ENCODE measurements at regions not wholly inside any gene's neighbourhood (a gene's known extent, or its start where the extent isn't known, plus 50 kb on each side); places are given as distances from the start of the nearest gene placed in this dataset.

DNA sequence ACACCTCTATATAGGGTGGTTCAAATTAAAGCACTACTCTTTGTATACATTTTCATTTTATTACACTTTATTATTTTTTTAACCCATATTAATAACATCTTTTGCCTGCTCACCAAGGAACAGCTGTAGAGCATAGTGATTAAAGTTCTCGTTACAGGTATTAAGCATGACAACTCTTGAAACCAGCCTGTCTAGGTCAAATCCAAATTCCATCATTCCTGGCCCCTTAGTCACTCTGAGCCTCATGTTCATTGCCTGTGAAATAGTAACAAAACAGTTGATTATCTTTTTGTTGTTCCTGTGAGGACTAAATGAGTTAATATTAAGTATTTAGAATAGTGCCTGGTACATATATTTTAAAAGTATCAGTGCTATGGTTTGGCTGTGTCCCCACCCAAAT, 334.5 kb downstream of the RAB38 start:
- Mint-ChIP-seq H3K36me3 (no peaks in the 10 kb centered on the region), H3K9me3 (peaks cover 0 to 9% (median 4%) of the 10 kb centered on the region in 7 donors)

DNA sequence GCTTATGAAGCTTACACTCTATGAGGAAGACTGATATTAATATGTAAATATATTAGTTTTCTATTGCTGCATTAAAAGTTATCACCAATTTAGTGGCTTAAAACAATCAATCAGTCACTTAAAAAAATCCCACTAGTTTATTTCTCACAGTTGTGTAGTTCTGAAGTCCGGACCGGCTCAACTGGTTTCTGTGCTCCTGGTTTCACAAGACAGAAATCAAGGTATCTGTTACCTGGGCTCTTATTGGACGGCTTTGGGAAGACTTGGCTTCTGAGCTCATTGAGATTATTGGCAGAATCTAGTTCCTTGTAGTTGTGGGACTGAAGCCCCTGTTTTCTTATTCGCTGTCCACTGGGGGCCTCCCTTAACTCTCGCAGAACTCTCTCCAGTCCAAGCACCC, 343.0 kb downstream of the RAB38 start:
- H3K27ac Mint-ChIP-seq = no peak overlapping the region
- Histone ChIP-seq H3K36me3 (ENCODE audit: control insufficient read depth, insufficient read depth, low read length) (no peaks in the 10 kb centered on the region), H3K9me3 (ENCODE audit: control insufficient read depth in 2 of 2, low read length in 2 of 2) (no peaks in the 10 kb centered on the region), H3K27me3 (ENCODE audit: control insufficient read depth, insufficient read depth, low read length) (no peaks in the 10 kb centered on the region), H3K27ac (ENCODE audit: insufficient read depth, low read length, poor library complexity, severe bottlenecking) (no peak overlapping the region), H3K4me1 (ENCODE audit: control insufficient read depth, insufficient read depth, low read length, poor library complexity, severe bottlenecking) (no peaks in the 10 kb centered on the region), H3K4me3 (ENCODE audit: low read depth, low read length) (no peak overlapping the region)
- DNase-seq (no peak), ATAC-seq (ENCODE audit: low read depth in 2 of 2) (no peak)
- no peaks in the 10 kb centered on the region for H3K4me1 Mint-ChIP-seq
- no peaks in the 10 kb centered on the region for H3K36me3 Mint-ChIP-seq
- H3K4me3 Mint-ChIP-seq = no peak overlapping the region
- H3K27me3 Mint-ChIP-seq = no peaks in the 10 kb centered on the region
- peaks cover 0 to 5% (median 2%) of the 10 kb centered on the region in 7 donors for H3K9me3 Mint-ChIP-seq

More for the DNA sequence above, 334.5 kb downstream of the RAB38 start:
- H3K4me1 ChIP-seq (ENCODE audit: control insufficient read depth, insufficient read depth, low read length, poor library complexity, severe bottlenecking) = no peaks in the 10 kb centered on the region
- Mint-ChIP-seq H3K4me1 (no peaks in the 10 kb centered on the region), H3K4me3 (no peak overlapping the region), H3K27ac (no peak overlapping the region), H3K27me3 (no peaks in the 10 kb centered on the region)
- H3K4me3 ChIP-seq (ENCODE audit: low read depth, low read length) = no peak overlapping the region
- ATAC-seq (ENCODE audit: low read depth in 2 of 2) (no peak), DNase-seq (no peak)
- no peaks in the 10 kb centered on the region for H3K36me3 ChIP-seq (ENCODE audit: control insufficient read depth, insufficient read depth, low read length)
- H3K27ac ChIP-seq (ENCODE audit: insufficient read depth, low read length, poor library complexity, severe bottlenecking) = no peak overlapping the region
- no peaks in the 10 kb centered on the region for H3K27me3 ChIP-seq (ENCODE audit: control insufficient read depth, insufficient read depth, low read length)
- H3K9me3 ChIP-seq (ENCODE audit: control insufficient read depth in 2 of 2, low read length in 2 of 2) = no peaks in the 10 kb centered on the region

DNA sequence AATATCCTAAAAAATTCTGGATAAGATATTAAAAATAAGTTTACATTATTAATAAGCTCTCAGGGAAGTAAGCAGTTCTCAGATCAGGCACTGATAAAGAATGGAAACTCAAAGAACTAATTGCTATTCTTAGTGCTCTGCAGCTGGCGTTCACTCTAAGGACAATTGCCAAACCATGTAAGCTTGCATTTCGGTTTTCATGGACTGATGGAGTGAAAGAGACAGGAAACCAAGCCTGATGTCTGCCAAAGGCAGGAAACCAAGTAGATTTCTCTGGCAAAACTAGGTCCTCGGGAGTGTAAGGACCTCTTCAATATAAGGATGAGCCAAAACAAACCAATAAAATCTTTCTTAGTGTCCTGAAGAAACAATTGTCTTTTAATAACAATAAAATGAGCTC, 355.2 kb downstream of the RAB38 start:
- H3K4me3 ChIP-seq (ENCODE audit: low read depth, low read length) = no peak overlapping the region
- peaks cover 0 to 6% (median 0%) of the 10 kb centered on the region in 7 donors for H3K9me3 Mint-ChIP-seq
- no peaks in the 10 kb centered on the region for H3K36me3 Mint-ChIP-seq
- no peak overlapping the region for H3K27ac ChIP-seq (ENCODE audit: insufficient read depth, low read length, poor library complexity, severe bottlenecking)
- no peak for ATAC-seq (ENCODE audit: low read depth in 2 of 2)
- H3K4me3 Mint-ChIP-seq = no peak overlapping the region
- no peaks in the 10 kb centered on the region for H3K4me1 Mint-ChIP-seq
- H3K27me3 Mint-ChIP-seq = no peaks in the 10 kb centered on the region
- H3K27me3 ChIP-seq (ENCODE audit: control insufficient read depth, insufficient read depth, low read length) = no peaks in the 10 kb centered on the region
- no peak overlapping the region for H3K27ac Mint-ChIP-seq
- DNase-seq = no peak
- H3K4me1 ChIP-seq (ENCODE audit: control insufficient read depth, insufficient read depth, low read length, poor library complexity, severe bottlenecking) = no peaks in the 10 kb centered on the region
- H3K36me3 ChIP-seq (ENCODE audit: control insufficient read depth, insufficient read depth, low read length) = no peaks in the 10 kb centered on the region
- H3K9me3 ChIP-seq (ENCODE audit: control insufficient read depth in 2 of 2, low read length in 2 of 2) = no peaks in the 10 kb centered on the region

DNA sequence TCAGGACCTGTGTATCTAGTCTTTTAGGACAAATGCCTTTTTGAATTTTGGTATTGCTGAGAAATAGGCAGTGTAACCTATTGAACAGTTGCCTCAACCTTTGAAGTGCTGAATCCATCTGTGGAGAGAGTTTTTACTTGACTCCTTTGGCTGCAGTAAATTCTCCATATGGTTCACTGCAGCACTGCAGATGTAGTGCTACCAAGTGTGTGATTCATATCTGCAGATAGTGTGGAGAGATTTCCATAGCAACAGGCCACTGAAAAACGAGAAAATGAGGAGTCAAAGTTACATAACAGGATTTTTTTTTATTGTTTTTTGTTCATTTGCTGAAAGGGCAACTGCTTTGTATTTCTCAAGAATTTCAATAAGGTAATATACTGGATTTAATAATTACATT, 356.1 kb downstream of the RAB38 start:
- Histone ChIP-seq H3K27me3 (ENCODE audit: control insufficient read depth, insufficient read depth, low read length) (no peaks in the 10 kb centered on the region), H3K27ac (ENCODE audit: insufficient read depth, low read length, poor library complexity, severe bottlenecking) (no peak overlapping the region), H3K9me3 (ENCODE audit: control insufficient read depth in 2 of 2, low read length in 2 of 2) (no peaks in the 10 kb centered on the region), H3K36me3 (ENCODE audit: control insufficient read depth, insufficient read depth, low read length) (no peaks in the 10 kb centered on the region), H3K4me3 (ENCODE audit: low read depth, low read length) (no peak overlapping the region), H3K4me1 (ENCODE audit: control insufficient read depth, insufficient read depth, low read length, poor library complexity, severe bottlenecking) (no peaks in the 10 kb centered on the region)
- Mint-ChIP-seq H3K4me1 (no peaks in the 10 kb centered on the region), H3K27ac (no peak overlapping the region), H3K4me3 (no peak overlapping the region), H3K27me3 (no peaks in the 10 kb centered on the region), H3K9me3 (peaks cover 0 to 4% (median 0%) of the 10 kb centered on the region in 7 donors), H3K36me3 (no peaks in the 10 kb centered on the region)
- ATAC-seq (ENCODE audit: low read depth in 2 of 2) (no peak), DNase-seq (no peak)

DNA sequence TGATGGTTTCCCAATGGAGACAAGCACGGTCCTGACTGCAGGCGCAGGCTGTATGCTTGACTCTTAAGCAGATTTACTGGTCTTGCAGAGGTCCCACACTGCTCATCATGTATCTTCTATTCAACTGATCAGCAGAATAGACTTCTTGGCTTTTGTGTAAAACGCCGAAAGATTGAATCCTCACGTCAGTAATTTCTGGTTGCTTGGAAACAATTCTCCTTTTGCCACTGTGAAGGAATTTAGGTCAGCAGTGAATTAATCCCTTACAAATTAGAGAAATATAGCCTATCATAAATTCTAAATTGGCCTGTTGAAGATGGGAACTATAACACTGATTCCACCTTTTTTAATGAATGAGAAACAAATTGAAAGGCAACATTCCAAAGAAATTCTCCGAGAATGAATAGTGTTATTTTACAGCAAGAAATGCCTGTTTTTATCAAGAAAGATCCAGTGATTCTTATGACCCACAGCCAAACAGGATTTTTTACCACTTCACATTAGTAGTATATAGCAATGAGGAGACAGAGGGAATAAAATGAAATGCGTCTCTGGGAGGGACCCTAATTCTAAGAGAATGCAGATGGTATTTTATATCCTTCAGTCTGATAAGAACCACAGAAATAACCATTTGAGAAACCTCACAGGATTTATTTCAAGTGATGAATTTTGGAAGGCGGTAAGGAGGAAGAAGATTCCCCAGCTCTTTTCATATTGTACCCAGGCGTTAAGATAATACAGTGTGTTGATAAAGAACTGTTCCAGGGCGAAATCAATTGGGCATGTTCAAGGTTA, 362.5 kb downstream of the RAB38 start:
- H3K36me3 Mint-ChIP-seq = no peaks in the 10 kb centered on the region
- Histone ChIP-seq H3K4me3 (ENCODE audit: low read depth, low read length) (no peak overlapping the region), H3K27me3 (ENCODE audit: control insufficient read depth, insufficient read depth, low read length) (no peaks in the 10 kb centered on the region), H3K9me3 (ENCODE audit: control insufficient read depth in 2 of 2, low read length in 2 of 2) (no peaks in the 10 kb centered on the region), H3K4me1 (ENCODE audit: control insufficient read depth, insufficient read depth, low read length, poor library complexity, severe bottlenecking) (no peaks in the 10 kb centered on the region), H3K36me3 (ENCODE audit: control insufficient read depth, insufficient read depth, low read length) (no peaks in the 10 kb centered on the region), H3K27ac (ENCODE audit: insufficient read depth, low read length, poor library complexity, severe bottlenecking) (no peak overlapping the region)
- H3K9me3 Mint-ChIP-seq = peaks cover 0 to 4% (median 0%) of the 10 kb centered on the region in 7 donors
- DNase-seq (no peak), ATAC-seq (ENCODE audit: low read depth in 2 of 2) (no peak)
- H3K4me1 Mint-ChIP-seq = no peaks in the 10 kb centered on the region
- H3K27ac Mint-ChIP-seq = no peak overlapping the region
- no peak overlapping the region for H3K4me3 Mint-ChIP-seq
- H3K27me3 Mint-ChIP-seq = no peaks in the 10 kb centered on the region

DNA sequence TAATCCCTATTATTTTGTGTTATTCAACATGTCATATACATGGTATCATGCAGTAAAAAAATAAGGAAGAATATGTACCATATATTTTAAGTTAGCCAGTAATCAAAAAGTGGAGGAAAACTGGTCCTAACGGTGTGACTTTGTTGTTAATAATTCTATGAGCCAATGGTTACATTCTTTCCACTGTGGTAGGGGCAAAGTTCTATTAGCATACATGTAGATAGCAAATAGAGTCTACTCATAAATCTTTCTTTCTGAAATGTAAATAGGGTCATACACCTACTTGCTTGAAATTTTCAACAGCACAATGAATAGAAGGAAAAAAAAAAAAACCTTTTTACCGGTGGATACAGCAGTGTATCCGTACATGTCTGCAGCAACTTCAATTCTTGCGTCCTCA, 364.8 kb downstream of the RAB38 start:
- H3K4me3 Mint-ChIP-seq = no peak overlapping the region
- no peaks in the 10 kb centered on the region for H3K27me3 Mint-ChIP-seq

DNA sequence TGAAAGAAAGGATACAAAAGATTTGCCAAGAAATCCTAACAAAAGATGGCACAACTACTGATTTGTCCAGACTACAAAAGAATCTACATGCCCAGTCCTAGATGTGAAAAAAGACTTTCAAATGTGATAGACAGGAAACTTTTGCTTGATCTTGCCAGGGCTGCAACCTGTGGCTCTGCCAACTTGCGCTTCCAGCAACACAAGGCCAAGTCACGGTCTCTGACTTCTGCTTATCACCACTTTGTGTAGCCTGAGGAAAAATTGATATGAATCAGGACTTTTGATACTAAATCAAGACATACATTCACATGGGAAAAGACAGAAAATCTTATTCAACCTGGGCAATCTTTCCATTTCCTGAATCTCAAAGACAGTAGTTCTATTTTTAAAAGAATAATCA, 366.0 kb downstream of the RAB38 start:
- H3K27me3 Mint-ChIP-seq = no peaks in the 10 kb centered on the region
- H3K27ac Mint-ChIP-seq = no peak overlapping the region
- H3K4me3 Mint-ChIP-seq = no peak overlapping the region
- no peaks in the 10 kb centered on the region for H3K36me3 Mint-ChIP-seq
- no peaks in the 10 kb centered on the region for H3K36me3 ChIP-seq (ENCODE audit: control insufficient read depth, insufficient read depth, low read length)
- H3K4me1 ChIP-seq (ENCODE audit: control insufficient read depth, insufficient read depth, low read length, poor library complexity, severe bottlenecking) = no peaks in the 10 kb centered on the region
- no peak overlapping the region for H3K27ac ChIP-seq (ENCODE audit: insufficient read depth, low read length, poor library complexity, severe bottlenecking)
- H3K27me3 ChIP-seq (ENCODE audit: control insufficient read depth, insufficient read depth, low read length) = no peaks in the 10 kb centered on the region
- ATAC-seq (ENCODE audit: low read depth in 2 of 2) = no peak
- no peak overlapping the region for H3K4me3 ChIP-seq (ENCODE audit: low read depth, low read length)
- H3K4me1 Mint-ChIP-seq = no peaks in the 10 kb centered on the region
- H3K9me3 Mint-ChIP-seq = peaks cover 0 to 3% (median 0%) of the 10 kb centered on the region in 7 donors
- no peak for DNase-seq
- H3K9me3 ChIP-seq (ENCODE audit: control insufficient read depth in 2 of 2, low read length in 2 of 2) = no peaks in the 10 kb centered on the region

More for the DNA sequence above, 364.8 kb downstream of the RAB38 start:
- H3K9me3 ChIP-seq (ENCODE audit: control insufficient read depth in 2 of 2, low read length in 2 of 2) = no peaks in the 10 kb centered on the region
- H3K27ac ChIP-seq (ENCODE audit: insufficient read depth, low read length, poor library complexity, severe bottlenecking) = no peak overlapping the region
- Mint-ChIP-seq H3K4me1 (no peaks in the 10 kb centered on the region), H3K36me3 (no peaks in the 10 kb centered on the region), H3K27ac (no peak overlapping the region), H3K9me3 (peaks cover 0 to 4% (median 0%) of the 10 kb centered on the region in 7 donors)
- no peaks in the 10 kb centered on the region for H3K4me1 ChIP-seq (ENCODE audit: control insufficient read depth, insufficient read depth, low read length, poor library complexity, severe bottlenecking)
- H3K4me3 ChIP-seq (ENCODE audit: low read depth, low read length) = no peak overlapping the region
- no peaks in the 10 kb centered on the region for H3K27me3 ChIP-seq (ENCODE audit: control insufficient read depth, insufficient read depth, low read length)
- no peaks in the 10 kb centered on the region for H3K36me3 ChIP-seq (ENCODE audit: control insufficient read depth, insufficient read depth, low read length)
- no peak for DNase-seq
- no peak for ATAC-seq (ENCODE audit: low read depth in 2 of 2)

DNA sequence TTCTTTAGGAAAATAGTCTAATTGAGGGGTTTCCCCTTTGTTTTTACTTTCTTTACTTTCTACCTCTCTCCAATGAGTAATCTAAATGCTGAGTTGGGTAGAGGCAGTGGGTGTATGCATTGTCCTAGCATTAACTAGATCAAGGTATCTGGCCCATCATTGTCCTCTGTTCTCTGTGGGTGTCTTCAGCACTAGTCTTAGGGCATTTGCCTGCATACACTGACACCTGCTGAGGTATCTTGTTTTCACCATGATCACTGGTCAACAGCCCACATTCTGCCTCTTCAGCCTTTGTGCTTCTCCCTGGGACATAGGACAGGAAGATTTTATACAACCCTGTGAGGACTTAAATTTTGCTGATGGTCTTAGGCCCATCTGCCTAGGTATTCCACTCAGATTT, 371.1 kb downstream of the RAB38 start:
- H3K27me3 Mint-ChIP-seq = no peaks in the 10 kb centered on the region
- DNase-seq (no peak), ATAC-seq (ENCODE audit: low read depth in 2 of 2) (no peak)
- H3K4me1 Mint-ChIP-seq = peaks cover 0 to 4% (median 0%) of the 10 kb centered on the region in 4 donors
- H3K36me3 Mint-ChIP-seq = no peaks in the 10 kb centered on the region
- no peak overlapping the region for H3K27ac Mint-ChIP-seq
- Histone ChIP-seq H3K27me3 (ENCODE audit: control insufficient read depth, insufficient read depth, low read length) (no peaks in the 10 kb centered on the region), H3K4me1 (ENCODE audit: control insufficient read depth, insufficient read depth, low read length, poor library complexity, severe bottlenecking) (no peaks in the 10 kb centered on the region), H3K4me3 (ENCODE audit: low read depth, low read length) (no peak overlapping the region), H3K27ac (ENCODE audit: insufficient read depth, low read length, poor library complexity, severe bottlenecking) (no peak overlapping the region), H3K36me3 (ENCODE audit: control insufficient read depth, insufficient read depth, low read length) (no peaks in the 10 kb centered on the region), H3K9me3 (ENCODE audit: control insufficient read depth in 2 of 2, low read length in 2 of 2) (no peaks in the 10 kb centered on the region)
- H3K4me3 Mint-ChIP-seq = no peak overlapping the region
- peaks cover 0 to 8% (median 2%) of the 10 kb centered on the region in 7 donors for H3K9me3 Mint-ChIP-seq

Measured in CD4-positive, CD25-positive, alpha-beta regulatory T cell (primary cell).